Adrenal gland (tissue), 5 donors: ENCODE measurements at regions not wholly inside any gene's neighbourhood (a gene's known extent, or its start where the extent isn't known, plus 50 kb on each side); places are given as distances from the start of the nearest gene placed in this dataset.

Experiments used
- CTCF ChIP-seq, 6 experiments: fragments of 450-650 bp in 4 of 6; fragments of 200-600 bp in 2 of 6; sonication (generic) in 1 of 6; IDR thresholded peaks; 1 replicate in 5 of 6; 2 replicates in 1 of 6; pipeline versions ENCODE4 v1.5.1 to v1.8.0; 2016 to 2021; ENCODE audit warnings: antibody characterized with exemption in 6 of 6, mild to moderate bottlenecking in 2 of 6, moderate library complexity in 1 of 6
- POLR2A ChIP-seq, 2 donors: fragments of 450-650 bp; IDR thresholded peaks; one replicate each; pipeline ENCODE4 v1.6.1; 2017; ENCODE audit warnings: antibody characterized with exemption in 2 of 2, mild to moderate bottlenecking in 2 of 2, moderate library complexity in 1 of 2
- donor health status: DM: no; HTN: no; CAD: no.

- TF ChIP-seq CTCF (IDR thresholded peaks at IDR 0.05) (no peak), POLR2A (IDR thresholded peaks at IDR 0.05) (no peak)
Measured at GRCh38 chr13:95452375-95452774, 100.1 kb upstream of the CLDN10 start.
